OCI-LY7 (cell line): ENCODE measurements at regions not wholly inside any gene's neighbourhood (a gene's known extent, or its start where the extent isn't known, plus 50 kb on each side); places are given as distances from the start of the nearest gene placed in this dataset.

Source experiments
- CTCF ChIP-seq: fragments of 200-600 bp; sonication (generic); conservative IDR thresholded peaks from 2 replicates; pipeline ENCODE4 v1.5.1; 2014; ENCODE audit warnings: mild to moderate bottlenecking, antibody characterized with exemption, low read length, moderate library complexity, mixed read lengths
- EZH2phosphoT487 ChIP-seq: fragments of 200-600 bp; sonication (generic); IDR thresholded peaks from 2 replicates; pipeline ENCODE4 v1.6.1; 2018; ENCODE audit warnings: low read depth, borderline replicate concordance, mild to moderate bottlenecking, mixed run types, antibody characterized with exemption, low read length, moderate library complexity, mixed read lengths

- TF ChIP-seq CTCF (no peak), EZH2phosphoT487 (no peak)
These were observed 200.3 kb upstream of the PRSS1 start for GRCh38 chr7:142548978-142549377.
